GM19455 (cell line): ENCODE measurements at regions not wholly inside any gene's neighbourhood (a gene's known extent, or its start where the extent isn't known, plus 50 kb on each side); places are given as distances from the start of the nearest gene placed in this dataset.
"Not testable (repeated sequence)": the region's sequence is repeated elsewhere in the genome, so short reads cannot be mapped to it uniquely, and the experiment has no call there.

Experiments used
- ATAC-seq: cut with Tn5 transposase; IDR thresholded peaks from one replicate; pipeline ENCODE4 v1.9.1; 2021; ENCODE audit not compliant: unreplicated experiment

- no peak for ATAC-seq
These were observed 54.4 kb upstream of the GRIP1 start for GRCh38 chr12:66733321-66733720.

DNA sequence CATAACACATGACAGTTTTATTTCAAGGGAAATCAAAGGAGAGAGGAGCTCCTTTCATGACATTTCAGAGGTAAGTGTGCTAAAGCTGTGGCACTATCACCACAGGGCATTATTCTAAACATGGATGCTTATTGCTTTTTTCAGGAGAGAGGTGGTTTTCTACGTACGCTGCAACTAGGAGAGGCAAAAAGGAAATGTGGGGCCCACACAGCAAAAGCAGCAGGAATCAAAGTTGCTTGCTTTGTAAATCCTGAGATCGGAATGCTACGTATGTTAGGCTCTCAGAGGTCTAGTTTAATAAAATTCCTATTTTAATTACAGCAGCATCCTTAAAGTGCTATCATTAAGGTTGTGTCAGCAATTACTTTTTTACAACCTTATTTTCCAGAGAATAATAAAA is 55.0 kb upstream of the GRIP1 start:
- no peak for ATAC-seq

DNA sequence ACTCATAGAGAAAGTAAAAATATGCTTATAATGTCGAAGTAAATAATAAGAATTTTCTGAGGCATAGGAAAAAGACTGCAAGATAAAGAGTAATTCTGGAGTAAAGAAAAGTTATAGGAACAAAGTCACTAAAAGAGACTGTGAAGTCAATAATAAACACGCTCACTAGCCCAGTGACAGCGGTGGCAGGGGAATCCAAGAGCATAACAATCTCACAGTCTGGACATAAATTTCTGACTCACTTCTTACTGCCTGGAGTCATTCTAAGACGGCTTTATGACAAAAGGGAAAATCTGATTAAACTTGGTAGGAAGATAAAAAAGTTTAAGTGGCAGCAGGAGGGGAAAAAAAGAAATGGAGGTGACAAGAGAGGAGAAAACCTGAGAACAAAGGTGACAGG is 56.4 kb upstream of the GRIP1 start:
- ATAC-seq = no peak

GRCh38 chr12:66736931-66737330 is 58.1 kb upstream of the GRIP1 start:
- ATAC-seq = no peak

DNA sequence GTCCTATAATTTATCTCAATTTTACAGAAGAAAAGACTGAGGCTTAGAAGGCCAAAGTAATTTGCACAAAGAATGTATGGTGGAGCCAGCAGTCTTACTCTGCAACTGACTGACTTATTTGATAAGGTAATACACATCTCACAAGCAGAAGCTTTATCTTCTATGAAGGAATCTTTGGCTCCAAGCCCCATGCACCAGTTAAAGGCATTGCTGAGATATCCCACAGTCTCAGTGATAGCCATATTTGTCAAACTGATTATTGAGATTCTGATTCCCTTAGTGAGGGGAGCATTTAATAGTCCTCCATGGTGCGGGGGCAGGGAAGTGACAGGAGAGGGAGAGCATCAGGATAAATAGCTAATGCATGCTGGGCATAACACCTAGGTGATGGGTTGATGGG is 60.4 kb upstream of the GRIP1 start:
- ATAC-seq = no peak

DNA sequence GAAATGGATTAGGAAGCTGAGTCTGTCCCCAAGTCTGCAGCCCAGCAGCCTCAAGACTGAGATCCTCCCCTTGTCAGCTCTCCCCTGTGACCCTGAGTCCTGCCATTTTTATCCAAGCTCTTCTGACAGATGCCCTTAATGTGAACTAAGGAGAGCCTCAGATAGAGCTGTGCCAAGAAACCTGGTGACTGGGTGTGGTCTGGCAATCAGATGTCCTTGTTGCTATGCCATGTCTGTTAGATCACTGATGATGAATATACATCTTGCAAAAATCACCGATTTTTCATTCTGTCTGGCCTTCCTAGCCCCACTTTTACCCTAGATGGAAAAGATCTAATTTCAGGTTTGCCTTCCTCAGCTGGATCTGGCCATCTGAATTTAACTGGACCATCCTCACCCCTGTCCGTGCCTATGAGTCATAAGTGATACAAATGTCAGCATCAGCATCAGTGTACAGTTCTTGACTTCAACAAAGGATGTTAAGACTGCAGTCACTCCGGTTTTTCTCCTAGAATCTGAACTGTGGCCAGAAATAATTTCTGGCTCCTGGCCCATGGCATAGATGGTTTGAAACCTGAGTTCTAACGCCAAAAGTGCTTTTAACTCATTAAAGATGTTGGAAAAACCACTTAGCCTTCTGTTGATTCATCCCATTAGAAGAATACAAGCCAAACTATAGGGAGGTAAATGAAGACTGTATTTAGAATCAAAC is 61.2 kb upstream of the GRIP1 start:
- no peak for ATAC-seq

DNA sequence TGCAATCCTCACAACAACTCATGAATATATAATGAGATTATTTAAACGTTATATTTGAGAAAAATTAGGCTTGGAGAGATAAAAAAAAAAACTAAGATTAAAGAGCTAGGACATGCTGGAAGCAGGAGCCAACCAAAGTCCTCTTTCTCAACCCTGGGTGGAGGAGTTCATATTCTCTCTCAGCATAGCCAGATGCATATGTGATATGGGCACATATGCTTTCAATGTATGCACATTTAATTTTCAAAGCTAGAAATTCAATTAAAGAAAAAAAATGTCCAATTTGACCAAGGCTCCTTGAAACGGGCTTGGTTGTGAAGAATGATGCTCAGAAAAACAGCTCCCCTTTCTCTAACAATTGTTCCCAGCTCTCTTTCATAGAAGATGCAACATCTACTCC is 61.9 kb upstream of the GRIP1 start:
- no peak for ATAC-seq

GRCh38 chr12:66741919-66742318 is 63.0 kb upstream of the GRIP1 start:
- no peak for ATAC-seq

DNA sequence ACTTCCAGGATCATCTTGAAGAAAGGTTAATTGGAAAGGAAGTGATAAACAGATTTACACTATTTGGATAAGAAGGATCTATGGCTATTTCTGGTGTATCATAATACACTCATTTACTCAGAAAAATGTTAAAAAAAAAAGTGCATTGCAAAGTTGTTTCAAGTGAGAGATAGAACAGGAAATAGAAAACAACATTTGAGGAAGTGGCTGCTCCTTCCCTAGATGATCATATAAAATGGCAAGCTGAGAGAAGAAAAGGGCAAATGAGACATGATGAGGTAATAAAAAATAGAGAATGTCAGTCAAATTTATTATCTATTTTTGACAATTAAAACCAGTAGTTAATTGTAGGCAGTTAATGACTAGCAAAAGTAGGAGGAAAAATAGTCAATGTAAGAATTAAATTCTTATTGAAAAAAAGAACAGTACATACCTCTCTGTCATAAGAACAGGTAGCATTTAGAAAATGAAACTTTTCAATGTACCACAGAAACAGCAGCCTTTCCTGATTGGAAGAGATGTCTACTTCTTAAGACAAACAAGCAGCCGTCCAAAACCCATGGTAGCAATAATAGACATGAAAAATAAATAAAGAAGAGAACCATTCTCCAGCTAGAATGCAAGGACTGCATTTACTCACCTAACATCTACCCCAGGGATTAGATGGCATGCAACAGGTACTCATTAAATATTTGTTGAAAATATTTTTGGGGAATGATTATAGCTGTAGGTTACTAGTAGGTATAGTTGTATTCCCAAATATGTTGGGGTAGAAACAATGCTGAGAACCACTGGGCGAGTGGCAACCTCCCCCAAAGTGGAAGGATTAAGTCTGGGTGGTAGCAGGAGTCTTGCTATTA is 63.9 kb upstream of the GRIP1 start:
- no peak for ATAC-seq

- ATAC-seq = no peak
These were observed 65.6 kb upstream of the GRIP1 start for GRCh38 chr12:66744461-66744860.

- no peak for ATAC-seq
These were observed 66.1 kb upstream of the GRIP1 start for GRCh38 chr12:66744956-66745383.

GRCh38 chr12:66746489-66747201 is 67.8 kb upstream of the GRIP1 start:
- ATAC-seq = no peak

DNA sequence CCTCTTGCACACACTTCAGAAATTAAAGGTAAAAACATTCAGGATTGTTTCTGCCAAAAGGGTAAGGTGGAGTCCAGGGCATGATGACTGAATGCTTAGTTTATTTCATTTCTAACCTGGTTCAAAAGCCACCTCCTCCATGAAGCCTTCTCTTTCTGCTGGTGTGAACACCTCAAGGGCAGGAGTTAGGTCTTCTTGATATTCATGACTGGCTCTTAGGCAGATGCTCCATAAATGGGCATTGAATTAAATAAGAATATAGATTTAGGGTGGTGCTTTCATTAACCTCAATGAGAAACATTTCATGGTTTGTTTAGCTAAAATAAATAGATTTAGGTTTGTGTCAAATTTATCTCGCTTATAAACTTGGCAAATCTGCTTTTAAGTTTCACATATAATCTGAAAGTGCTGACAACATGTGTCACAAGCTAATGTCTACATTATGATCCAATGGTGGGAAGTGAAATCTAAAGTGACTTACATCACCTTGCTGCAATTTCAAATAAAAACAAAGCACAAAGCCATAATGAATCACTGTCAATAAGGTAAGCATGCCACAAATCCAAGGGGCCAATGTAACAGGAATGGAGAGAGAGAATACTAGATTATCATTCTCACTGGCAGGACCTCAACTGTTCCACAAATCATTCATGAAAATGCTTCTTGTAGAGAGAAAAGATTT is 72.7 kb upstream of the GRIP1 start:
- ATAC-seq = no peak

GRCh38 chr12:66753810-66754209 is 74.9 kb upstream of the GRIP1 start:
- no peak for ATAC-seq

DNA sequence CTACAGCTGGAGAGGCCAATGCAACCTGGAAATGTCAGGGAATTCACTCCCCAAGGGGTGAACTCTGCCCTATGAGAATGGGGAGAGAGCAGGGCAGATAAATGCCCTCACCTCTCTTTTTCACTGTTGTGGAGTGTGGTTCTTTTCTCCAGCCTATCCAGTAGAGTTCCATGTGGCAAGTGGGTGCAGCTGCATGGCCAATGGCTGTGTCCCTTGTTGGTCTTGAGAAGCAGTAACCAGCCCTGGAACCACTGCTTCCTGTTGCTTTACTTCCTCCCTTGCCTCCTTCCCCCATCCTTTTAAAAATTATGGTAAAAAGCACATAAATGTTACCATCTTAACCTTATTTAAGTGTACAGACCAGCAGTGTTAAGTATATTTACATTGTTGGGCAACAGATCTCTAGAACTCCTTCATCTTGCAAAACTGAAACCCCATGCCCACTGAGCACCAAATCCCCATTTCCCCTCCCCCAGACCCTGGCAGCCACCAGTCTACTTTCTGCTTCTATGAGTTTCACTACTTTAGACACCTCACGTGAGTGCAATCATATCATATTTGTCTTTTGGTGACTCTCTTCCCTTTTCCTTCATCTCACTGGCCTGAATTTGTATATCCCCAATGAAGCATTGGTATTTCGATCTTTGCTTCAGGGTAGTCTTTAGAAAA is 77.0 kb upstream of the GRIP1 start:
- no peak for ATAC-seq

GRCh38 chr12:66756631-66757030 is 77.8 kb upstream of the GRIP1 start:
- ATAC-seq = no peak

- not testable (repeated sequence) for ATAC-seq
These were observed 81.2 kb upstream of the GRIP1 start for GRCh38 chr12:66760122-66760521.

DNA sequence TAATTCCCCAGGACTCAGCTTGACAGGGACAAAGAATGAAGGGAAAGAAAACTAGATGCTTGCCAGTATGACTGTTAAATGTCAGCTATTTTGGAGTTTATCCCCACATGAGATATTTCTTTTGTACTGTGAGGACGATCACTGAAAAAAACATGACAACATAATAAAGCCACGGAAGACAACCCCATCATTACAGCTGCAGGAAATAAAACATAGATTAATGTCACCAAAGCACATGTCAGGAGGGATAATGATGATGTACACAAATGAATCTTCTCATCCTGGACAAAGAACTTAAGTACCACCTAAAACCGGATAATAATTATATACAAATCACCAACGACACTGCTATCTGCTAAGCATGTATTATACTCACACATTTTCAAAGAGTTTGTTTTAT is 84.6 kb upstream of the GRIP1 start:
- no peak for ATAC-seq

DNA sequence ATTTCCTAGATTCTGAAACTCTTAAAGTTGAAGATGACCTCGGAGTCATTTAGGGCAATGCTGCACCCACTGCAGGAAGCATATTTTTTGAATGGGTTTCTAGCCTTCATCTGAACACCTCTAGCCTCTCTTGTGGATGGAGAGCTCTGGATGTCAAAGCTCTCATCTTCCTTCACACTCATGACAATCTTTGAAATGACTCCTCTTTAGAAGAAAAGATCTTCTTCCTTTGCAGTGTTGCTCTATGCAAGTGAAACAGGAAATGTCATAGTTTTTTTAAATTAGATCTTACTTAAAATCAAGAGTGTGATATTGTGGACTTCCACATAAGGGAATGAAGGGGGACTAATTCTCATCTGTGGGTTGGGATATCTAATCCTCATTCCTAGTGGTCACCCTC is 86.3 kb upstream of the GRIP1 start:
- ATAC-seq = no peak

- ATAC-seq = no peak
These were observed 88.7 kb upstream of the GRIP1 start for GRCh38 chr12:66767536-66767935.

GRCh38 chr12:66768293-66768692 is 89.4 kb upstream of the GRIP1 start:
- no peak for ATAC-seq
